Thymus (tissue), 11 donors: ENCODE measurements at regions not wholly inside any gene's neighbourhood (a gene's known extent, or its start where the extent isn't known, plus 50 kb on each side); places are given as distances from the start of the nearest gene placed in this dataset.
A peak's percentile ranks its signal among the peaks of the same experiment; 100 is the strongest.

Source experiments
- DNase-seq, 9 donors: peaks; one replicate each; pipeline ENCODE4 v3.0.0-alpha.2; 2013; ENCODE audit warnings: low spot score in 9 of 9, low read depth in 6 of 9, missing footprints in 1 of 9
- H3K27ac ChIP-seq, 2 donors: one replicate each; pipeline ENCODE4 v1.5.1; 2013; ENCODE audit warnings: control low read depth in 1 of 2, low read depth in 1 of 2, low read length in 1 of 2, mild to moderate bottlenecking in 1 of 2, moderate library complexity in 1 of 2
- H3K27me3 ChIP-seq, 2 donors: one replicate each; pipeline ENCODE4 v1.5.1; 2013; ENCODE audit warnings: low read length in 1 of 2; ENCODE audit not compliant: control insufficient read depth in 2 of 2, insufficient read depth in 1 of 2
- H3K36me3 ChIP-seq, 2 donors: one replicate each; pipeline ENCODE4 v1.5.1; 2013; ENCODE audit warnings: low read length in 1 of 2, mild to moderate bottlenecking in 1 of 2, moderate library complexity in 1 of 2; ENCODE audit not compliant: control insufficient read depth in 2 of 2, insufficient read depth in 2 of 2
- H3K4me1 ChIP-seq, 2 donors: one replicate each; pipeline ENCODE4 v1.5.1; 2013; ENCODE audit warnings: low read length in 2 of 2; ENCODE audit not compliant: control insufficient read depth in 2 of 2, insufficient read depth in 2 of 2
- H3K4me3 ChIP-seq, 2 donors: one replicate each; pipeline ENCODE4 v1.5.1; 2013; ENCODE audit warnings: low read length in 2 of 2, control low read depth in 1 of 2, mild to moderate bottlenecking in 1 of 2
- H3K9me3 ChIP-seq, 2 donors: one replicate each; pipeline ENCODE4 v1.5.1; 2013; ENCODE audit warnings: low read length in 1 of 2, mild to moderate bottlenecking in 1 of 2; ENCODE audit not compliant: control insufficient read depth in 2 of 2, insufficient read depth in 1 of 2
- WGBS: extraction: QIAGEN DNeasy Blood & Tissue Kit; methylation state at CpG from one replicate; pipeline ENCODE4 v1.1.7; 2013; 5-methylcytosine and 5-hydroxymethylcytosine counted together
- donor health status: healthy.

DNA sequence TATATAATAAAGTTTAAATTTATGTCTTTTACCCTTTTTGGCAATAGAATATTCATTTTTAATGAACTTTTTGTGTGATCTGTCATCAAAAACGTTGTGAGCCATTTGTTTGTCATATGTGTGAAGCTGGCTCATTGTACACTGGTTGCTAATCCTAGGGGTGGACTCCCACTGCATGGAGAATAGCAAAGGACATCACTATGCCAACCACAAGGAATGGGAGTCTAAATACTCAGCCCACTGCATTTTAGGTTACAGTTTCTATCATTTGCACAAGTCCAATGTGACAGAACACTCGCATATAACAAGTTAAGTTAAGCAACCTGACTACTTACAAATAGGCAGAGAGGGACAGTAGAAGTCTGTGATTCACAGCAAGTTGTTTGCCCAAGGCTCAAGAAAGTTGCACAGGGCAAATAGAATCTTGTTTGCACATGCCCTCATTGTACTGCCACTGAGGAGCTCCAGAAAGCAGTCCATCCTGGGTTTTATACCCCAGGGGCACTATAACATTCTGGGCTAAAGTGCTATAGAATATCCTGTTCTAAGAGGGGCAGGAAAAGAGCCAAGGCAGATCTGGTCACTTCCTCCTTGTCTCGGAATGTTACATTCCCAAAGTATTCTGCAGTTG is 545.9 kb upstream of the GCFC2 start:
- Histone ChIP-seq H3K27me3 (no peaks in the 10 kb centered on the region), H3K4me1 (no peaks in the 10 kb centered on the region), H3K27ac (no peak overlapping the region), H3K9me3 (no peaks in the 10 kb centered on the region), H3K36me3 (no peaks in the 10 kb centered on the region), H3K4me3 (no peak overlapping the region)
- no peak for DNase-seq
- 57% methylated on average over 3 of the region's 3 CpGs for WGBS

DNA sequence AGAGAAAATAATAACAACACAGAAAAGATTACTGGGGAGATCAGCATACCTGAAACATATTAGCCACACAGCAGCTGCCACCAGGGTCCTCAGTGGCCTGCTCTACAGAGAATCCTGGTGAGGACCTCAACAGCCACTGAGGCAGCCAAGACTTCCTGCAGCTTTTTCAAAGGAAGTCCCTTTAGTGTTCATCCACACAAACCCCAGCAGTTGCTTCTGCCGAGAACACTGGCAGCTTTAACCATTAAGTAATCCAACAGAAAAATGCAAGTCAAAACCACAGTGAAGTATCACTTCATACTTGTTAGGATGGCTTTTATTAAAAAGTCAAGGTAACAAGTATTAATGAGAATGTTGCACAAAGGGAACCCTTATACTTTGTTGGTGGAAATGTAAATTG is 542.0 kb upstream of the GCFC2 start:
- 62% methylated on average over 1 of the region's 1 CpG for WGBS
- Histone ChIP-seq H3K4me3 (no peak overlapping the region), H3K9me3 (no peaks in the 10 kb centered on the region), H3K36me3 (no peaks in the 10 kb centered on the region), H3K4me1 (no peaks in the 10 kb centered on the region), H3K27me3 (no peaks in the 10 kb centered on the region), H3K27ac (no peak overlapping the region)
- no peak for DNase-seq

DNA sequence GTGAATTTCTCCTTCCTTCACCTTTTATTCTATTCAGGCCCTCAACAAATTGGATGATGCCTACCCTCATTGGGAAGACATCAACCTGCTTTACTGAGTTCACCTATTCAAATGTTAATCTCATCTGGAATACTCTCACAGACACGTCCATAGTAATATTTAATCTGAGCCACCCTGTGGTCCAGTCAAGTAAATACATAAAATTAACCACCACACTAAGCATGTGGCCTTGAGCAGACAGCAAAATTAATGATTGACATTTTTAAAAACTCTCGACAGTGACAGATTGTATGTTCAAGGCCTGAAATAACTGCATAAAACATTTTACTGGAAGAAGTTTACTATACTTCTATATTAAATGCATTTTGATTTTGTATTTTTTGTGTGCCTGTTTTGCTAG is 540.6 kb upstream of the GCFC2 start:
- Histone ChIP-seq H3K4me1 (no peaks in the 10 kb centered on the region), H3K27ac (no peak overlapping the region), H3K27me3 (no peaks in the 10 kb centered on the region), H3K4me3 (no peak overlapping the region), H3K36me3 (no peaks in the 10 kb centered on the region), H3K9me3 (peaks cover 0 to 3% of the 10 kb centered on the region in 2 donors)
- no peak for DNase-seq
- 66% methylated on average over 2 of the region's 2 CpGs for WGBS

DNA sequence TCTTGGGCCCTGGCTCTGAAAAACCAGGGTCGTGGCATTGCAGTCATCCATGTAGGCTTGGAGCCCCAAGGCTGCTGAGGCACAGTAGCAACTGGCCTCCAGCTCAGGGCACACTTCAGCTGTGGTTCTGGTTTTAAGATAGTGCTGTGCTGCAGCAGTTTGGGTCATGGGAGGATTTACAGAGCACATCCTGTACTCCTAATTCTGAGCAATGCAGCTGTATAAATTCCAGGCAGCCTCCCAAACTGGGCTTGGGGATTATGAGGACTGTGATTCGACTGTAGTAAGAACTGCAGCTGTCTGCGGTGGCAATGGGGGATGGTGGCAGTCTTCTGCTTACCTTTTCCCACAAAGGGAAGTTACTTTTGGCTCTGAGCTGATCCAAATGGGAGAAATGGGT is 536.3 kb upstream of the GCFC2 start:
- WGBS: 83% methylated on average over 3 of the region's 3 CpGs
- H3K4me1 ChIP-seq: no peaks in the 10 kb centered on the region
- no peak overlapping the region for H3K4me3 ChIP-seq

DNA sequence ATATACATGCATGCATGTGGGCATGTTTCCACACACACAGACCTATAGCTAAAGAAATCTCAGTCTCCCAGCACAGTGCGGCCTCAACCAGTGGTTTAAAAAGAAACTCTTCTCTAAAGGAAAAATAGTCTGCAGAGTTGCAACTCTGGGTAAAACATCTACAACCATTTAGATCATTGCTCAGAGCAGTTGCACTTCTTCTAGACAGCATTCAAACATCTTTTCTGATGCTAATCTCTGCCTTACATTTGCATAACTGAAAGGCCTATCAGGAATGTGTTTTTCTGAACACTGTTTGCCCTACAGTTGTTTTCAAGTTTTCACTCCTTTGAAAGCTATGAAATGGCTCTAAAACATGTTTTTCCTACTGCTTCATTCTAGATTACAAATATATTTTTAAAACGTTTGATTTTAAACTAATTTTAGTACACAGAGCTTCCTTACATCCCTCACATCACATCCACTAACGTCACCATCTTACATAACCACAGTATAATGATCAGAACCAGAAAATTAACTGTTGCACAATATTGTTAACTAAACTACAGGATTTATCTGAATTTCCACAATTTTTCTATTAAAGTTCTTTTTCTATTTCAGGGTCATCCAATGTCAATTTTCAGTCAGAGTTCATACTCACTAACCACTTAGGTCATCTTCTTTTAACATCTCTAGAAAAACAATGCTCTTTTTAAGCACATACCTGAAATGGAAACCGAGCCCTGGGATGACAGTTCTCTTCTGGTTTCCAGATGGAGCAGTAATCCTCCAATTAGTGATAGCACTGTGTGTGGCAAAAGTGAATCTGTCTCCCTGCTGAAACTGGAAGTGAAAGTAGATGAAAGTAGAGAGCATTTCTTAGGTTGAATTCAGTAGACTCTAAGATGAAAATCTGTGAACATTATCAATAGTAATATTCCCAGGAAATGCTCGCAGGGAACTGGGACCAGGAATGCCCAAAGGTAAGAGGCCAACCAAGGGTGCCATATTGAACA is 501.6 kb upstream of the GCFC2 start:
- Histone ChIP-seq H3K36me3 (no peaks in the 10 kb centered on the region), H3K4me3 (no peak overlapping the region), H3K27me3 (no peaks in the 10 kb centered on the region), H3K4me1 (no peaks in the 10 kb centered on the region), H3K9me3 (no peaks in the 10 kb centered on the region), H3K27ac (no peak overlapping the region)
- DNase-seq: no peak
- WGBS: 72% methylated on average over 5 of the region's 5 CpGs

More for the DNA sequence above, 536.3 kb upstream of the GCFC2 start:
- H3K27me3 ChIP-seq: no peaks in the 10 kb centered on the region
- no peak for DNase-seq
- peaks cover 0 to 3% of the 10 kb centered on the region in 2 donors for H3K9me3 ChIP-seq
- H3K36me3 ChIP-seq: no peaks in the 10 kb centered on the region
- no peak overlapping the region for H3K27ac ChIP-seq

DNA sequence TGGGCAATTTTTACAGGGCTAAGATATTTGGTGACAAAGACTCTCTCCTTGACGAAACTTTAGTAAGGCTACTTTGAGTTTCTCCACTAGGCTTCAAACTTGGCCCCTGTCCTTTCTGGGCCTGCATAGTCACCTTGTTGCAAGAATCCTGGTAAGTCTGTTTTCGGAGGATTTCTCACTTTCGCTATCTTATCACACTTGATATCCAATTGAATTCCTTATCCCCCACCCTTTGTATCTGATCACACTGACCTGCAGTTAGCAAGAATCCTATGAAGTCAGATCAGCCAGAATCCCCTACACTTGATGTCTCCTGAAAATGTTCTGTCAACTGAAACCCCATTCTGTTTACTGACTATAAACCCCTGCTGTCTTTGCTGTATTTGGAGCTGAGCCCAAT is 499.8 kb upstream of the GCFC2 start:
- WGBS: 90% methylated on average over 3 of the region's 3 CpGs
- no peaks in the 10 kb centered on the region for H3K9me3 ChIP-seq
- DNase-seq: no peak
- H3K36me3 ChIP-seq: no peaks in the 10 kb centered on the region
- no peak overlapping the region for H3K4me3 ChIP-seq
- no peak overlapping the region for H3K27ac ChIP-seq
- H3K27me3 ChIP-seq: no peaks in the 10 kb centered on the region
- no peaks in the 10 kb centered on the region for H3K4me1 ChIP-seq

DNA sequence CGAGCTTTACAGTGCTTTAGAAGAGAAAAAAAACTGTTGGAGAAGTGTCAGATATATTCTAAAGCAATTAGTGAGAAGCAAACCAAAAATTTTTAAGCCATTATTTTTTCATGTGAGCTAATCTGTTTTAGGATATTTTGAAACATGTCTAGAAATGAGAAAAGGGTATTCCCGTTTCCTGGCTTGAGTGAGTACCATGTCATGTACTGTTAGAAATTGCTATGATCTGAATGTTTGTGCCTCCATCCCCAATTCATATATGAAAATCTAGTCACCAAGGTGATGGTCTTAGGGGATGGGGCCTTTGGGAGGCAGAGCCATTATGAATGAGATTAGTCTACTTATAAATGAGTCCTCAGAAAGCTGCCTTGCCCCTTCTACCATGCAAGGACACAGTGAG is 493.3 kb upstream of the GCFC2 start:
- H3K27me3 ChIP-seq: no peaks in the 10 kb centered on the region
- WGBS: 76% methylated on average over 2 of the region's 2 CpGs
- no peak overlapping the region for H3K27ac ChIP-seq
- no peak for DNase-seq
- H3K4me3 ChIP-seq: no peak overlapping the region
- H3K36me3 ChIP-seq: no peaks in the 10 kb centered on the region
- no peaks in the 10 kb centered on the region for H3K4me1 ChIP-seq
- H3K9me3 ChIP-seq: no peaks in the 10 kb centered on the region

DNA sequence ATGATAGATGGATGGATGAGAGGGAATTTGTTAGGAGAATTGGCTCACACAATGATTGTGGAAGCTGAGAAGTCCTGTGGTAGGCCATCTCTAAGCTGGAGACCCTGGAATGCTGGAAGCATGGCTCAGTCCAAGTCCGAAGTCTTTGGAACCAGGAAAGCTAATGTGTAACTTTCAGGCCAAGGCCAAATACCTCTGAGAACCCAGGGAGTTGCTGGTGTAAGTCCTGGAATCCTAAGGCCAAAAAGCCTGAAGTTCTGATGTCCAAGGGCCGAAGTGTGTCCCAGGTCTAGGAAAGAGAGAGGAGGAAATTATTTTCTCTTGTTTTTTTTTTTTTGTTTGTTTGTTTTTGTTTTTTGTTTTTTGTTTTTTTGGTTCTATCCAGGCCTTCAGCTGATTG is 492.2 kb upstream of the GCFC2 start:
- 92% methylated on average over 2 of the region's 2 CpGs for WGBS
- no peak for DNase-seq

DNA sequence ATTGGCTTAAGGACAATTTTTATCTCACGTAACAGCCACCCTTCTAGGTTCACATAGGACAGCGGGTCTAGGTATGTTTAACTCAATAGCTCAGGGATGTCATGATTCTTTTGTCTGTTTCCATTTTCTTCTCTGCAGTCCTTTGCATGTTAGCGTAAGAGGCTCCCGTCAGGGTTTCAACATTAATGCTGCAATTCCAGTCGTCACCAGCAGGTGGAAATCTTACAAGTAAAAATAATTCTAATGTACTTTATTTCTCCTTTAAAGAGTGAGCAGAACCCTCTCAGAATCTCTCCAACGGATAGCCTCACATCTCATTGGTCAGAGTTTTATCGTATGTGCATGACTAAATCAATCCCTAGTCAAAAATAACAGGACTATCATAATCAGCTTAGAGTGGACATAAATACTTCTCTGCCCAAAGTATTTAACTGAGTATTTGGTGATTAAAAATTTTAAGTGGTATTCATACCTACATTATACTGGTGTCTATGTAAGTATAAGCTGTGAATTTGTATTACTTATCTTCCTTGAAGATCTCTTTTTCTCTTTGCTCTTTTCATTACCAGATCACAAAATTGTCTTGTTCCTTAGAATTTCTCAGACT is 487.2 kb upstream of the GCFC2 start:
- Histone ChIP-seq H3K27ac (no peak overlapping the region), H3K4me1 (no peaks in the 10 kb centered on the region), H3K9me3 (no peaks in the 10 kb centered on the region), H3K4me3 (no peak overlapping the region), H3K27me3 (no peaks in the 10 kb centered on the region), H3K36me3 (no peaks in the 10 kb centered on the region)
- WGBS: 35% methylated on average over 7 of the region's 7 CpGs
- DNase-seq: peak in 8 of 9 donors; percentile 3 to 57 (median 21)

More for the DNA sequence above, 492.2 kb upstream of the GCFC2 start:
- Histone ChIP-seq H3K27me3 (no peaks in the 10 kb centered on the region), H3K4me3 (no peak overlapping the region), H3K4me1 (no peaks in the 10 kb centered on the region), H3K36me3 (no peaks in the 10 kb centered on the region), H3K9me3 (no peaks in the 10 kb centered on the region), H3K27ac (no peak overlapping the region)
